Hematopoietic multipotent progenitor cell (in vitro differentiated cells): ENCODE measurements at regions not wholly inside any gene's neighbourhood (a gene's known extent, or its start where the extent isn't known, plus 50 kb on each side); places are given as distances from the start of the nearest gene placed in this dataset.
"Not testable (repeated sequence)": the region's sequence is repeated elsewhere in the genome, so short reads cannot be mapped to it uniquely, and the experiment has no call there.

ENCODE experiments used
- DNase-seq, 3 donors: peaks; one replicate each; pipeline ENCODE4 v3.0.0-alpha.2; 2011 to 2015; ENCODE audit warnings: low read depth in 2 of 3, low spot score in 2 of 3

DNA sequence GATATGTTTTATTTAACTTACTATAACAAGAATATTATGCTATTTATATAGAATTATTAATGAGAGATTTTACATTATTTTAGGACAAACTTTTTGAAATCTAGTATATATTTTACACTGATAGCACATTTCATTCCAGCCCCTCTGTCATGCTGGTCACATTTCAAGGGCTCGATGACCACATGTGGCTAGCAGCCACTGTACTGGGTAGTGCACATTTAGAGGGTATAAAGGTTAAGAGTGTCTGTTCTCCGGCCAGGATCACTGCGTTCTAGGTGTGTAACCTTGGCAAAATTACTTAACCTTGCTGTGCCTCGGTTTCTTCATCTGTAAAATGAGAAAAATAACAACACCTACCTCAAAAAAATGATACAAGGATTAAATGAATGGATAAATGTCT, 87.2 kb upstream of the TNP1 start:
- DNase-seq = no peak

DNA sequence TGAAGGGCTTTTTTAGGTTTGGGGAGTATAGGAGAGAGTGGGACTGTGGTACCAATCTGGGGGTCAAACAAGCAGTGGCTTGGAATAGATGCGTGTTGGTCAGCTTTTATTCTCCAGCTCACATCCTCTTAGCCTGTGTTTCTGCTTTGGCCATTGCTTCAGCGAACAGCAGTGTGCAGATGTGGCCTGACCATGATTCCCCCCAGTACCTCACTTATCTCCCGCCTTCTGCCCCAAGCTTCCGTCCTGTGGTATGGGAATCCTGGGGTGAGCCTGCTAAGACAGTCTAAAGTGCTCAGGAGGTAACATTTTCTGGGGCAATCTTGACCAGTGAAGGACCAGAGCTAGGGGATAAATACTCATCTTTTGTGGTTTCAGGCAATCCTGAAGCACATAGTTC, 84.9 kb upstream of the TNP1 start:
- no peak for DNase-seq

DNA sequence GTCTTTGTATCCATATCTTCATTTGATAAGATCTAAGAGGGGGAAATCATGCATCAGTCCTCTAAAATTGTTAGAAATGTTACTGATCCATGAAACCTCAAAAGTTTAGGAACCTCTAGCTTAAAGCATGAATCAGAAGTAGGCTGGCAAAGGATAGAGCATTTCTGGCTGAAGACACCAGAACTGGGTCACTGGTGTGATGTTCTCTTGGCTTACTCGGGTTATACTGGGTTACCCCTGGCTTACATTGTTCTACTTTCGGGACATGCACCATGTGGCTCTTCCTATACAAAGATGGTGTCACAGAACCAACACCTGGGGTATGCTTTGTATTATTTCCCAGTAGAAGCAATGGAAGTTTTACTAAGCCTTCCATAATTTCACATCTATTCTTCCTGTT, 83.2 kb upstream of the TNP1 start:
- no peak for DNase-seq

DNA sequence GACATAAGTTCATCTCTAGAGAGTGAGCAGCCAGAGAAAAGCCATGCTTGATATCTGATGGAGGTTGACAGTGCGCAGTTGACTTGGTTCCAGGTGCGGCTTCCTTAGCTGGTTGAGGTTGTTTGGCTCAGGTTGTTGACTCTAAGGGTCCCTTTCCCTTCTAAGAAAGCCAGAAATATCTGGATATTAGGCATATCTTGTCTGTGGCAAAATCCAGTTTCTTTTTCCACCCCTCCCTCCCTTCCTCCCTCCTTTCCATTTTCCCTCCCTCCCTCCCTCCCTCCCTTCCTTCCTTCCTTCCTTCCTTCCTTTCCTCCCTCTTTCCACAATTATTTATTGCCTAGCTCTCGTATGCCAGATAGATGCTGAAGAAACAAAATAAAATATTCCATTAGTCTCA, 82.6 kb upstream of the TNP1 start:
- no peak for DNase-seq

DNA sequence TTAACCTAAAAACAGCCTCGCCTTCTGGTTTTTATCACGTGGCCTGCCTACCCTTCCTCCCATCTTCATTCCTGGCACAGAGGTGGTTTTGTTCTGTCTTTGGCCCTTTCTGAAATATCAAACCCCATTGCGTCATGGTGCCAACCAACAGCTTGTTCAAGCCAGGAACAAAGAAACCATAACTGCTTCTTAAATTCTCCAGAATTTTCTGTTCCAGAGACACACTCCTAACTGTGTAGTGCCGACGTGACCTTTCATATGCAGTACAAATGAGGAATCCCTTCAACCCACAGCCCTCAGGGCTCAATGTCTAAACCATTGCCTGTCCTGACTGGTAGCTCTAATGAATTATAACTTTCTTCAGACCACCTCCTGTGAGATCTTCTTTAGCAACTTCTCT, 82.2 kb upstream of the TNP1 start:
- DNase-seq = no peak

DNA sequence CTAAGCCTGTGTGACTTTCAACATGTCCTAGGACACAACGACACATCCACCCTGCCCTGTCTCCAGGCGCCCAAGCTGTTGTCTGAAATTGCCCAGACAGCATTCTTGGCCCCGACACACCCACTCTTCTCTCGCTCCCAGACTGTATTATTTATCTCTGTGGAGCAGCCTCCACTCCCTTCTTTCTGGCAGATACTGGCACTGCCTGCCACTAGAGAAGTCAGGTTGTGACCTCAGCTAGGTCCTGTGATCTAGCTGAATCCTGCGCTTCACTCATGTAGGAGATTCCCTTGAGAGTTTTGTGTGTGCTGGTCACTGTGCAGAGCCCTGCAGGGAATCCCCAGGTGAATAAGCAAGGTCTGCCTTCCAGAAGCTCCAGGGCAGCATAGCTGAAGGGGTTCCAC, 77.1 kb upstream of the TNP1 start:
- no peak for DNase-seq

DNA sequence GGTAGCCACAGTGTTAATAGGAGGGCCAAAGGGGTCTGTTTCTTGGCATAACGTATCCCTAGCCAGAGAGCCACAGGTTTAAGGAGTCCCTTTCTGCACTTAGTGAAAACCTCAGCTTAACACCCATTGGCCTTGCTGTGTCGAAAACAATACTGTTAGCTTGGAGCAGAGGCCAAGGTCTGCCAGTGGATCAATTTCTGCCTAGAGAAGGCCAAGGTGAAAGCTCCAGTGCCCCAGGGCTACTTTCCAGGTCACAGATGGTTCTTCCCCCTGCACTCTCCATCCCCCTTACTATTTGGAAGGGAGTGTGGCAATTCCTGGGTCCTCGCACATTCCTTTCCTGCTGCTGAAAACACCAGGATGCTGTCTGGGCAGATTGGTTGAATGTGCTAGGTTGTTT, 74.8 kb upstream of the TNP1 start:
- DNase-seq = no peak

DNA sequence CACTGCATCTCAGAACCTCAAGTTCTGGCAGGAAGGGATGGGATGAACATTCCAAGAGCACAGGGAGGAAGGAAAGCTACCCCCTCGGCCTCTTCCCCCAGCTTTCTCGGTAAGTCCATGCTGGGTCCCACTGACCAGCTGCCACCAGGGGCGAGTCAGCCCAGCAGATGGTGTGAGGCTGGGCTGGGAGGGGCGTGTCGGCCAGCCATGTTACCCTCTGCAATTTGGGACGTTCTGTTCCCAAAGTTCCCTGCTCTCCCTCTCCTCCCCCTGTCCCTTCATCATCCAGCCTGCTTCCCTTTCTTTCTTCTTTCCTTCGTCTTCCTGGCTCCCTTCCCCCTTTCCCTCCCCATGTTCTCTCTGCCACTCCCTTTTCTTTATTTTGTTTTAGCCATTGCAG, 74.3 kb upstream of the TNP1 start:
- DNase-seq = no peak

DNA sequence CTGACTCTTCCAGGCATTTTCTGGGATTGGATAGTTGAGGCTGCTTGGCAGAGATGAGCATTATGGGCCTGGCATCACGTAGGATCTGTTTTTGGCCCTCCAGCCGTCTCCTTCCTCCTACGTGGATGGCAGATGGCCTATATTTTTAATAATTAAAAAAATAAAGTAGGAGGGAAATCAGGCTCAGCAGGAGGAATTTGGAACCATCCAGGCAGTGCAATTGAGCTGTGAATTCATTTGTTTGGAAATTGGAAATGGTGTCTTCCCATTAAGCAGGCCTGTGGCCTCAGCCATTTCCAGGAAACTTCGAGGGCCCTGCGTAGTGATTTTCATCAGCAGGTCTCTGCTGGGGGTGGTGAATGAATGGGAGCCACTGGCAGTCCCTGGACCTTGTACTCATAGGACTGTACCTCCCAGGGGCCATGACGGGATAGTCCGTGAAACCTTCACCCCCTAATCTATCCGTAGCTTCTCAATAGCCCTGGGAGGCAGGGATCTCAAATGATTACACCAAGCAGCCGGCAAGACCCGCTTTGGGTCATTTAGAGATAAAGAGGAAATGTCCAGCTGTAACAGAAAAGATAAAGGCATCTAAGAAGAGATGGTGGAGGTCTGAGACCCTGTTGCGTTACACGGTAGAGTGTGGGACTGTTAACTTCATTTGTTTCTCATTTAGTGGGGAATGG, 73.1 kb upstream of the TNP1 start:
- no peak for DNase-seq

DNA sequence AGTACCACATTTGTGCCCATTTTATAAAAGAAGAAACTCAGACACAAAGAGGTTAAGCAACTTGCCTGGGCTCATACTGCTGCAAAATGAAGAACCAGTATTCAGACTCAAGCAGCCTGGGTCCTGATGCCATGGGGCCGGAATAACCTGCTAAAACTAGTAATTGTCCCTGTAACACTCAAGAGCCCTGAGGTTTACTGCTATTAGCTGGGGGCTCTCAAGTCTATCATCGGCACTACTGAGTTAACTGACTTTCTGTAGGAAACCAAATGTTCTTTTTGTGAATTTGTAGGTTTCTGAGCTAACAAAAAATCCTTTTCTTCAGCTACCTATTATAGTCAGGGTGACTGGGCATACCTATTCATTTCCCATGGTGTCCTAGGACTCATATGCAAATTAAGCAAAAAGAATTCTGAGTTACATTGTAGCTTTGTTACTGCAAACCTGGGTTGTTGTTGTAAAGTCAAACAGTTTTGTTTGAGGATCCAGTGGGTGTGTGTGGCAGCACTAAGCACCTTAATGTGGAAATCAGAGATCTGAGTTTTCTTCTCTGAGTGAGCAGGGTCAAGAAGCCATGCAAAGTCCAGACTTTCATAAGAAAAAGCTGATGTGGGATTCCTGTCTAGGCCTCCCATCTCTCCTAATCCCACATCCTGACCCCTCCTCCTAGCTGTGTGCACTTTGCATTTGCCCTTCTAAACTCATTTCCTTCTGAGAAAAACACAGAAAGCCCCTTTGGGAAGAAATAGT, 72.4 kb upstream of the TNP1 start:
- no peak for DNase-seq

DNA sequence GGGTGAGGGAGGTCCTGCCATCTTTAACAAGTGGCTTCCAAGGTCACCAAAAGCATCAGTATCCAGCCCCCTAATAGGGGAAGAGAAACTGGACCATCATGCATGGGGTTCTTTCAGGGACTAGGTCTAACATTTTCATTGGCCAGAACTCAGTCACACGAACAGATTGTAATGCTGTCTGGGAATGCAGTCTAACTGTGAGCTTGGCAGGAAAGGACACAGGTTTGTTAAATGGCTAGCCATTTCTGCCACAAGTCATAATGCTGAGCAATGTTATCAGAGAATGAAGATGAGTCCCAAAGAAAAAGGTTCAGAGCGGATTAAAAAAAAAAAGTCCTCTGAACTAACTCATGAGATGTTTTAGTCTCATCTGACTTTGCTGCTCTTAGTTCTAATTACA, 70.9 kb upstream of the TNP1 start:
- no peak for DNase-seq

DNA sequence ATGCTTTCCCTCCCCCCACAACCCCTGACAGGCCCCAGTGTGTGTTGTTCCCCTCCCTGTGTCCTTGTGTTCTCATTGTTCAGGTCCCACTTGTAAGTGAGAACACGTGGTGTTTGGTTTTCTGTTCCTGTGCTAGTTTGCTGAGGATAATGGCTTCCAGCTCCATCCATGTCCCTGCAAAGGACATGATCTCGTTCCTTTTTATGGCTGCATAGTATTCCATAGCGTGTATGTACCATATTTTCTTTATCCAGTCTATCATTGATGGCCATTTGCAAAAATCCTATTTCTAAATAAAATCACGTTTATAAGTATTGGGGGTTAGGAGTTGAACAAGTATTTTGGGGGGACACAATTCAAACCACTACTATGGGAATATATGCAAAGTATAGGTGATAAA, 69.5 kb upstream of the TNP1 start:
- DNase-seq = not testable (repeated sequence)

DNA sequence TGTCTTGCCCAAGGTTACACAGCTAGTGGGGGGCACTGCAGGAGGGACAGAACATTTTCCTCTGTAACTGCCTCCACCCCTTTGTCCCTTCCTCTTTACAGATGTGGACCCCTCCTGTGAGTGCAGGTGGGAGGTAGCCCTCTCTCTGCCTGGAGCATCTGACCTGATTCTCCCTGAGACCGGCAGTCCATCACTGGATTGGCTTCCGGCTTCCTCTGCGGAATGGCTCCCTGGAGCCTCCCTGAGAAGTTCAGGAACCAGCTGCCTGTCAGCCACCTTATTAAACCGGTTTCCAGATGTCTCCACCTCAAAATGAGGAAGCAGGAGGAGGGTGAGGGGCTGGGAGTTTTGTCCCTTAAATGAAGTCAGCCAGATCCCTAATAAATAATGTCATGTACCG, 67.3 kb upstream of the TNP1 start:
- DNase-seq = no peak

DNA sequence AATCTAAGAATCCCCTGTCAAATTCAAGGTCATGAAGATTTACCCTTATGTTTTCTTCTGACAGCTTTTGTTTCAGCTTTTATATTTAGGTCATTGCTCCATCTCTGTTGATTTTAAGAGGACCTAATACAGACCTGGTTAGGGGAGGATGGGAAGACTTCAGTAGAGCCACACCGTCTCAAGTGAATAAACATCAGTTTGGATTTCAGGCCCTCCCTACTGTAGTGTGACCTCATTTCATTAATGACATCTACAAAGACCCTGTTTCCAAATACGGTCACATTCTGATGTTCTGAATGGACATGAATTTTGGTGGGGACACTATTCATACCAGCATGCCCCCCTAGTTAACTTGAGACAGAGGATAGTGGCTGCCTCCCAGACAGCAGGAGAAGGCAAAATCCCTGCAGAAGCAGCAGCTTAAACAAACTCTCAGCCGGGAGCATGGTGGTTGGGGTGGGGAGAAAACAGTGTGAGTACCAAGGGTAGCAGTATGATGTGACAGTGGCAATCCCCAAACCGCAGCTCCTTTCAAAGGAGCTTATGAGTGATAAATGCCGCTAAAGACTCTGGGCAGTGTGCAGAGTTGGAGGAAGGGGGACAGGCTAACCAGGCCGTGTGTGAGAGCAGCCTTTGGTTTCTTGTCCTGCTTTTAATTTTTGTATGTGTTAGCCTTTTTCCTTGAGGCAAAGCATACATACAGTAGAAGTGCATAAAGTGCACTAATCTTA, 65.9 kb upstream of the TNP1 start:
- DNase-seq = no peak

DNA sequence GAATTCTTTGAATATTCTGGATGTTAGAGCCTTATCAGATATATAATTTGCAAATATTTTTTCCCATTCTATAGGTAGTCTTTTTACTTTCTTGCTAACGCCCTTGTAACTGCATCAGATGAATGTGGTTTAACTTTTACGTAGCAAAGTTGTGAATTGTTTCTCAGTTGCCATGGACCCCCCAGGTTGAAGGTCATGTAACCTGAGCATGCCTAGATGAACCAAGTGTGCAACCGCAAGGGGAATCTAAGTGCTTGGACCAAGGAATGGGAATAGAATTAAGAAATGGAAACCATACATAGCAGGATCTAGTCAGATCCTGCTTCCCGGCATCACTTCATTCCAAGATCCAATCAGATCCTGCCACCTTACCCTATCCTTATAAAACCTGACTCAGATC, 65.1 kb upstream of the TNP1 start:
- DNase-seq = no peak

DNA sequence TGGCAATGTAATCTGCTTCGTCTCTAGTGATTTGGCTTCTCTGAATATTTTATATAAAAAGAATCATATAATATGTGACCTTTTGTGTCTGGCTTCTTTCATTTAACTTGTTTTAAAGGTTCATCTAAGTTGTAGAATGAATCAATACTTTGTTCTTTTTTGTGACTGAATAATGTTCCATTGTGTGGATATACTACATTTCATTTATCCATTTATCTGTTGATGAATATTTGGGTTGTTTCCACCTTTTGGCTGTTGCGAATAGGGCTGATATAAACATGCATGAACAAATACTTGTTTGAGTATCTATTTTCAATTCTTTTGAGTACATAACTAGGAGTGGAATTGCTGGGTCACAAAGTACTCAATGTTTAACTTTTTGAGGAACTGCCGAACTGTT, 63.8 kb upstream of the TNP1 start:
- no peak for DNase-seq

DNA sequence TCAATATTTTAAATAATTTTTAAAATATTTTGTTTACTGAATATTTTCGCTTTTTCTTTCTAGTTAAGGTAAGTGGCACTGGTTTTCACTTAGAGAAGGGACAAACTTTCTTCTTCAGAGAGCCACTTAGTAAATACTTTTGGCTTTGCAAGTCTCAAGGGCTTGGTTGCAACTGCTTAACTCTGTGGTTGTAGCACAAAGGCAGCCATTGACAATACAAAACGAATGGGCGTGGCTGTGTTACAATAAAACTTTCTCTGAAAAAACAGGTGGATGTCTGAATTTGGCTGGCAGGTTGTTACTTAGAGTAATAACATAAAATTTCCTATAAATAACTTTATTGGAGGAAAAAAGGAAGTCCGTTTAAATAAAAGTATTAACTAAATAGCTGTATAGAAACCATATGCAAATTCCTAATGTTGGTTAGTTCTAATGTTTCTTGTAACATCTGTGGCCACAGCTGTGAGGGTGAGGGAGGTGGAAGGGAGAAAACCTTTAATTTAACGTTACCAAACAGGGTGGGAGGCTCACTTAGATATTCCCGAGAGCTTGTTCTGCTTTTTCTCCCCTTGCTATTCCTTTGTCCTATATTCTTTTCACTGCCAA, 62.4 kb upstream of the TNP1 start:
- no peak for DNase-seq

DNA sequence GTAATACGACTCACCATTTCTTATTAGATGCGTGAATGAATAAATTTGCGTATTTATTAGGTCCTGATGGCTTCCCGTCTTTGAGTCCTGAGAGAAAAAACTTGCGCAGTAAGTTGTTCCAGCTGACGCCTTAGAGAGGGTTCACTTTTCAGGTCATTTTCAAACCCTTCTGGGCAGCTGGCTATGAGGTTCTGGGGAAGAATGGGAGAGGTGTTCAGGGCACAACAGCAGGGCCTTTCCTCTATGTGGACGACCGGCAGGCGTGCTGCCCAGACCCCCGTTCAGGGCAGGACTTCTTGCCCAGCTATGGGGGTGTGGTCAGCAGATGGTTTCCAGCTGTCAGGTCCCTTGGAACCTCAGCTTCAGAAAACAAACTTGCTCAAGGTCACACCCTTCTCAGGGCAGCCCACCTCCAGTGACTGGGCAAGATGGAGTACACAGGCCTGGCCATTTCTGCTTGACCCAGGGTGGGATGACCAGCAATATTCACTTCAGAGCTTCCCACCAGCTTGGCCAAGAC, 61.1 kb upstream of the TNP1 start:
- no peak for DNase-seq

DNA sequence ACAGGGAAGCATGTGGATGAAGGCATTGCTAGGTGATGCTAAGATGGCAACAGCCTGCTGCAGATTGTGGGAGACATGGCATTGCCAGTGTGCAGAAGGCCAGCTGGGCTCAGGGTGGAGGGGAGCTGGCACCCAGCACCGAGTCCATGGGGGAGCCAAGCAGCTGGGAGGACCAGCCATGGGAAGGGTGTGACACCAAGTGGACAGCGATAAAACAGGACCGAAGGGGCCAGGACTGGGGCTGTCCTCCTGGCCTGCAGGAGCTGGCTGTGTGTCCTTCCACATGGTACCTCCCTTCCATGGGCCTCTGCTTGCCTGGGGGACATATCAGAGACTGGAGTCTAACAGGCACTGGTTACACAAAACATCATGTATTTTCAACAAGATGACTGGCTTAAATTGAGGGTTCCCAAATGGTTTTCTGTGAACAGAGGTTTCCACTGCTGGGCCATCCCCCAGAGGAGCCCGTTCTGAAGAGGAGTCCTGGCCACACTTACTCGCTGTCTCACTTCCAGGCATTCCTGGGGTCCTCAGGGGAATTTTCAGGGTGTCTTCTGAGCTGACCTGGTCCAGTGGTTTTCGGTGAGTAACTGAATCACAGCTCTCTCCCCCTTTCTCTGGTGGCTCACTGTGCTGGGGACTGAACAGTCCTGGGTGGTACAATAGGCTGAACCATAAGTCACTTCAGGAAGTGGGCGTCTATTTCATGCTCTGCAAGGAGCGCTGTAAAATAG, 60.4 kb upstream of the TNP1 start:
- no peak for DNase-seq

DNA sequence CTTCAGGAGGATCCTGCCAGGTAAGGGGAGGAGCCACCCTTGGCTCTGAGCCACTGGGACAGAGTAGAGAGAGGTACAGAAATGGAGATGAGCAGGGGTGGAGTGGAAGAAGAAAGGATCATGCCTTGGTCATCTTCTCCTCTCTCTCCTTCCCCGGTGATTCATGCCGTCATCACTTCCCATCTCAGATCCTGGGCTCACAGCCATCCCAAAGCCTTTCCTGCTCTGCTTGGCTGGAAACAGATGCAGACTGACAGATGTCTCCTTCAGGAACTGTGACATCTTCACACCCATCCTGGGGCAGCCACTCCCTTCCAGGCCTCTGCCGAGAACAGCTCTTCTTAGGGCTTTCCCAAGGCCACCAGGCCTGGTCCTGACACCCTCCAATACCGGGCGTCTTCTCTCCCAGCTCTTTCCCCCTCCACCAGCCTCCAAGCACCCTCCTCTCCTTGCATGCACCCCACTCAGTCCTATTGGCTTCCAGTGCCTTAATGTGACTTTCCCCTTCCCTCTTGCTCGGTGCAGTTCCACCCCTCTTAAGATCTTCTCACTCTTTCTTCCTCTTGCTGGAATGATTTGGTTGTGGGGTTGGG, 58.3 kb upstream of the TNP1 start:
- no peak for DNase-seq
